ENCODE measurements at regions not wholly inside any gene's neighbourhood (a gene's known extent, or its start where the extent isn't known, plus 50 kb on each side); places are given as distances from the start of the nearest gene placed in this dataset.

DNA sequence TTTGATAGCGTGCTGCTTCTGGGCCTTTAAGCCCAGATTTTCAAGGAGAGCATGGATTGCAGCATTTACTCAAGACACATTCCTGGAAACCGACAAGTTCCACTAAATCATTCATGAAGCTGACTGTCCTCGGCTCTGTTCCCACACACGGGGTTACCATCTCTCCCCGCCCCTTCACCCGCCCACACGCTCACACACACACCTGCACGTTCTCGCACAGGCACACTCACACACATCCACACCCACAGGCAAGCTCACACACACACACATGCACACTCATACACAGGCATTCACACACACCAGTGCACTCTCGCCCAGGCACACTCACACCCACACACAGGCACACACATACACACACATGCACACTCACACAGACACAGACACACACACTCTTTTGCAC is 150.0 kb upstream of the AGAP1 start:
- no peak for TF ChIP-seq ZNF530 (tag by site-specific recombination; IDR thresholded peaks at IDR 0.05; ENCODE audit: low read depth)
- TF ChIP-seq ZNF24 (tag by site-specific recombination; IDR thresholded peaks at IDR 0.05), result no peak
- TF ChIP-seq, protein P1, sequence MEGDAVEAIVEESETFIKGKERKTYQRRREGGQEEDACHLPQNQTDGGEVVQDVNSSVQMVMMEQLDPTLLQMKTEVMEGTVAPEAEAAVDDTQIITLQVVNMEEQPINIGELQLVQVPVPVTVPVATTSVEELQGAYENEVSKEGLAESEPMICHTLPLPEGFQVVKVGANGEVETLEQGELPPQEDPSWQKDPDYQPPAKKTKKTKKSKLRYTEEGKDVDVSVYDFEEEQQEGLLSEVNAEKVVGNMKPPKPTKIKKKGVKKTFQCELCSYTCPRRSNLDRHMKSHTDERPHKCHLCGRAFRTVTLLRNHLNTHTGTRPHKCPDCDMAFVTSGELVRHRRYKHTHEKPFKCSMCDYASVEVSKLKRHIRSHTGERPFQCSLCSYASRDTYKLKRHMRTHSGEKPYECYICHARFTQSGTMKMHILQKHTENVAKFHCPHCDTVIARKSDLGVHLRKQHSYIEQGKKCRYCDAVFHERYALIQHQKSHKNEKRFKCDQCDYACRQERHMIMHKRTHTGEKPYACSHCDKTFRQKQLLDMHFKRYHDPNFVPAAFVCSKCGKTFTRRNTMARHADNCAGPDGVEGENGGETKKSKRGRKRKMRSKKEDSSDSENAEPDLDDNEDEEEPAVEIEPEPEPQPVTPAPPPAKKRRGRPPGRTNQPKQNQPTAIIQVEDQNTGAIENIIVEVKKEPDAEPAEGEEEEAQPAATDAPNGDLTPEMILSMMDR (tag by site-specific recombination; IDR thresholded peaks at IDR 0.05), result no peak
- TF ChIP-seq, protein P2, sequence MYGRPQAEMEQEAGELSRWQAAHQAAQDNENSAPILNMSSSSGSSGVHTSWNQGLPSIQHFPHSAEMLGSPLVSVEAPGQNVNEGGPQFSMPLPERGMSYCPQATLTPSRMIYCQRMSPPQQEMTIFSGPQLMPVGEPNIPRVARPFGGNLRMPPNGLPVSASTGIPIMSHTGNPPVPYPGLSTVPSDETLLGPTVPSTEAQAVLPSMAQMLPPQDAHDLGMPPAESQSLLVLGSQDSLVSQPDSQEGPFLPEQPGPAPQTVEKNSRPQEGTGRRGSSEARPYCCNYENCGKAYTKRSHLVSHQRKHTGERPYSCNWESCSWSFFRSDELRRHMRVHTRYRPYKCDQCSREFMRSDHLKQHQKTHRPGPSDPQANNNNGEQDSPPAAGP (tag by site-specific recombination; IDR thresholded peaks at IDR 0.05), result no peak
- no peak for TF ChIP-seq GLIS1 (tag by site-specific recombination; IDR thresholded peaks at IDR 0.05)
- TF ChIP-seq, protein P3, sequence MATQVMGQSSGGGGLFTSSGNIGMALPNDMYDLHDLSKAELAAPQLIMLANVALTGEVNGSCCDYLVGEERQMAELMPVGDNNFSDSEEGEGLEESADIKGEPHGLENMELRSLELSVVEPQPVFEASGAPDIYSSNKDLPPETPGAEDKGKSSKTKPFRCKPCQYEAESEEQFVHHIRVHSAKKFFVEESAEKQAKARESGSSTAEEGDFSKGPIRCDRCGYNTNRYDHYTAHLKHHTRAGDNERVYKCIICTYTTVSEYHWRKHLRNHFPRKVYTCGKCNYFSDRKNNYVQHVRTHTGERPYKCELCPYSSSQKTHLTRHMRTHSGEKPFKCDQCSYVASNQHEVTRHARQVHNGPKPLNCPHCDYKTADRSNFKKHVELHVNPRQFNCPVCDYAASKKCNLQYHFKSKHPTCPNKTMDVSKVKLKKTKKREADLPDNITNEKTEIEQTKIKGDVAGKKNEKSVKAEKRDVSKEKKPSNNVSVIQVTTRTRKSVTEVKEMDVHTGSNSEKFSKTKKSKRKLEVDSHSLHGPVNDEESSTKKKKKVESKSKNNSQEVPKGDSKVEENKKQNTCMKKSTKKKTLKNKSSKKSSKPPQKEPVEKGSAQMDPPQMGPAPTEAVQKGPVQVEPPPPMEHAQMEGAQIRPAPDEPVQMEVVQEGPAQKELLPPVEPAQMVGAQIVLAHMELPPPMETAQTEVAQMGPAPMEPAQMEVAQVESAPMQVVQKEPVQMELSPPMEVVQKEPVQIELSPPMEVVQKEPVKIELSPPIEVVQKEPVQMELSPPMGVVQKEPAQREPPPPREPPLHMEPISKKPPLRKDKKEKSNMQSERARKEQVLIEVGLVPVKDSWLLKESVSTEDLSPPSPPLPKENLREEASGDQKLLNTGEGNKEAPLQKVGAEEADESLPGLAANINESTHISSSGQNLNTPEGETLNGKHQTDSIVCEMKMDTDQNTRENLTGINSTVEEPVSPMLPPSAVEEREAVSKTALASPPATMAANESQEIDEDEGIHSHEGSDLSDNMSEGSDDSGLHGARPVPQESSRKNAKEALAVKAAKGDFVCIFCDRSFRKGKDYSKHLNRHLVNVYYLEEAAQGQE (tag by site-specific recombination; IDR thresholded peaks at IDR 0.05), result no peak
- TF ChIP-seq ZNF302 (tag by site-specific recombination; IDR thresholded peaks at IDR 0.05; ENCODE audit: low read depth), result no peak
- TF ChIP-seq RBAK (tag by site-specific recombination; IDR thresholded peaks at IDR 0.05), result no peak
- no peak for TF ChIP-seq MYNN (tag by site-specific recombination; IDR thresholded peaks at IDR 0.05; ENCODE audit: borderline replicate concordance)
- no peak for TF ChIP-seq SP2 (tag by site-specific recombination; IDR thresholded peaks at IDR 0.05)

Data from HEK293 (cell line).